Endothelial cell of umbilical vein (primary cell): ENCODE measurements at regions not wholly inside any gene's neighbourhood (a gene's known extent, or its start where the extent isn't known, plus 50 kb on each side); places are given as distances from the start of the nearest gene placed in this dataset.

Source experiments
- BruUV-seq: library from RNA; stranded (reverse); fragments of 400-500 nt; replicated peaks from 2 replicates; lab custom pipeline; 2021; lab: Mats Ljungman, UMichigan
- CTCF ChIA-PET: fragments of 300-600, 350-600 bp; sonication (Branson Sonifier 250); formaldehyde crosslinking; loops from one replicate; lab custom pipeline; 2021; ENCODE audit warnings: antibody characterized with exemption, inconsistent platforms; lab: Charles Lee
- POLR2A ChIA-PET: fragments of 300-600, 350-600 bp; sonication (Branson Sonifier 250); formaldehyde crosslinking; loops from one replicate; lab custom pipeline; 2021; ENCODE audit warnings: antibody characterized with exemption, inconsistent platforms; lab: Charles Lee
- DNase-seq: peaks from one replicate; pipeline ENCODE4 v3.0.0-alpha.2; 2011; ENCODE audit warnings: low read depth, low spot score
- FAIRE-seq: peaks from 2 replicates; lab custom pipeline; 2011; peaks lifted over from hg19 to GRCh38; lab: Jason Lieb, UNC
- H2AFZ ChIP-seq: 2 replicates; pipeline ENCODE4 v1.6.0; 2012; ENCODE audit warnings: low read depth, low read length, control low read depth, inconsistent platforms
- H3K27ac ChIP-seq: 2 replicates; pipeline ENCODE4 v1.5.1; 2011; ENCODE audit warnings: low read depth, mild to moderate bottlenecking, control low read depth, low read length, moderate library complexity; ENCODE audit not compliant: insufficient read depth
- H3K27me3 ChIP-seq, 2 experiments: 2 replicates each; pipeline versions ENCODE4 v1.6.0 to v1.6.1; 2011; ENCODE audit warnings: low read length in 2 of 2, mixed read lengths in 1 of 2; ENCODE audit not compliant: control insufficient read depth in 2 of 2, insufficient read depth in 2 of 2
- H3K36me3 ChIP-seq, 2 experiments: 2 replicates in 1 of 2; 3 replicates in 1 of 2; pipeline ENCODE4 v1.5.1; 2011; ENCODE audit warnings: low read length in 2 of 2, mild to moderate bottlenecking in 1 of 2, moderate library complexity in 1 of 2; ENCODE audit not compliant: control insufficient read depth in 2 of 2, insufficient read depth in 2 of 2; ENCODE audit errors: extremely low read depth in 1 of 2
- H3K4me1 ChIP-seq: 3 replicates; pipeline ENCODE4 v1.5.1; 2011; ENCODE audit warnings: mild to moderate bottlenecking, low read length; ENCODE audit not compliant: control insufficient read depth, insufficient read depth; ENCODE audit errors: extremely low read depth
- H3K4me2 ChIP-seq: 2 replicates; pipeline ENCODE4 v1.6.1; 2011; ENCODE audit warnings: low read length, control low read depth, mixed read lengths; ENCODE audit not compliant: insufficient read depth
- H3K4me3 ChIP-seq, 3 experiments: fragments of 200-600 bp in 1 of 3; sonication (generic), shearing (Covaris generic) in 1 of 3; replicated peaks in 1 of 3; 2 replicates each; pipeline ENCODE4 v1.5.1; 2011 to 2016; ENCODE audit warnings: control low read depth in 3 of 3, low read length in 3 of 3, mild to moderate bottlenecking in 2 of 3, inconsistent platforms in 1 of 3, low read depth in 1 of 3, moderate library complexity in 1 of 3; ENCODE audit not compliant: insufficient read depth in 1 of 3
- H3K79me2 ChIP-seq: 2 replicates; pipeline ENCODE4 v1.6.0; 2012; ENCODE audit warnings: low read length, inconsistent platforms; ENCODE audit not compliant: control insufficient read depth, insufficient read depth
- H3K9ac ChIP-seq: replicated peaks from 2 replicates; pipeline ENCODE3; 2011; ENCODE audit warnings: low read length, control low read depth; ENCODE audit not compliant: insufficient read depth; ENCODE audit errors: extremely low read depth
- H3K9me1 ChIP-seq: replicated peaks from 3 replicates; pipeline ENCODE4 v1.6.0; 2011; ENCODE audit warnings: mild to moderate bottlenecking, low read length; ENCODE audit not compliant: control insufficient read depth, insufficient read depth; ENCODE audit errors: extremely low read depth
- H3K9me3 ChIP-seq: replicated peaks from 2 replicates; pipeline ENCODE4 v1.5.1; 2012; ENCODE audit warnings: low read length, inconsistent platforms; ENCODE audit not compliant: control insufficient read depth, insufficient read depth
- H4K20me1 ChIP-seq: replicated peaks from 2 replicates; pipeline ENCODE3; 2011; ENCODE audit warnings: mild to moderate bottlenecking, low read length; ENCODE audit not compliant: control insufficient read depth, insufficient read depth; ENCODE audit errors: extremely low read depth
- EZH2 ChIP-seq: IDR thresholded peaks from 2 replicates; pipeline ENCODE4 v1.6.1; 2012; ENCODE audit warnings: borderline replicate concordance, low read depth, mild to moderate bottlenecking, moderate library complexity, low read length, inconsistent platforms; ENCODE audit not compliant: severe bottlenecking
- FOS ChIP-seq: IDR thresholded peaks from 2 replicates; pipeline ENCODE4 v1.6.1; 2011; ENCODE audit warnings: mild to moderate bottlenecking, low read length, moderate library complexity, borderline replicate concordance; ENCODE audit not compliant: insufficient read depth
- GATA2 ChIP-seq: IDR thresholded peaks from 2 replicates; pipeline ENCODE4 v1.7.0; 2011; ENCODE audit warnings: low read depth, mild to moderate bottlenecking, moderate library complexity, mixed read lengths, low read length; ENCODE audit not compliant: insufficient read length, insufficient read depth
- JUN ChIP-seq: IDR thresholded peaks from 2 replicates; pipeline ENCODE4 v1.6.1; 2011; ENCODE audit warnings: borderline replicate concordance, low read depth; ENCODE audit not compliant: insufficient read length, insufficient read depth
- MYC ChIP-seq: IDR thresholded peaks from one replicate; pipeline ENCODE4 v1.6.1; 2011; ENCODE audit warnings: mild to moderate bottlenecking, low read depth, low read length
- POLR2A ChIP-seq: IDR thresholded peaks from 2 replicates; pipeline ENCODE4 v1.6.1; 2012; ENCODE audit warnings: low read depth, mild to moderate bottlenecking, control low read depth, low read length
- POLR2AphosphoS5 ChIP-seq: IDR thresholded peaks from 2 replicates; pipeline ENCODE4 v1.6.1; 2012; ENCODE audit warnings: low read depth, mild to moderate bottlenecking, control low read depth, low read length, moderate library complexity; ENCODE audit not compliant: insufficient read depth
- dilution Hi-C: fragments of 300-500 bp; cut with MboI; formaldehyde crosslinking; loops from one replicate; pipeline ENCODE4 v1.15.0; 2019; ENCODE audit warnings: low sequenced_read_pairs; ENCODE audit not compliant: extremely low pct_ligation_motif_present
- intact Hi-C: fragments of 100-400 bp; cut with micrococcal nuclease; formaldehyde crosslinking; loops from one replicate; pipeline ENCODE4 v1.10.0; 2022
- TF ChIP-seq, protein P1 (sequence below), 2 donors: IDR thresholded peaks; 1 replicate in 1 of 2; 2 replicates in 1 of 2; pipeline ENCODE4 v1.5.1; 2011; ENCODE audit warnings: low read length in 2 of 2, mild to moderate bottlenecking in 2 of 2, moderate library complexity in 2 of 2, control low read depth in 1 of 2, inconsistent platforms in 1 of 2, low read depth in 1 of 2; ENCODE audit not compliant: insufficient read depth in 1 of 2; ENCODE audit errors: extremely low read depth in 1 of 2
- TF ChIP-seq, protein P2 (sequence below): IDR thresholded peaks from 2 replicates; pipeline ENCODE4 v1.6.1; 2011; ENCODE audit not compliant: insufficient read depth, insufficient read length

DNA sequence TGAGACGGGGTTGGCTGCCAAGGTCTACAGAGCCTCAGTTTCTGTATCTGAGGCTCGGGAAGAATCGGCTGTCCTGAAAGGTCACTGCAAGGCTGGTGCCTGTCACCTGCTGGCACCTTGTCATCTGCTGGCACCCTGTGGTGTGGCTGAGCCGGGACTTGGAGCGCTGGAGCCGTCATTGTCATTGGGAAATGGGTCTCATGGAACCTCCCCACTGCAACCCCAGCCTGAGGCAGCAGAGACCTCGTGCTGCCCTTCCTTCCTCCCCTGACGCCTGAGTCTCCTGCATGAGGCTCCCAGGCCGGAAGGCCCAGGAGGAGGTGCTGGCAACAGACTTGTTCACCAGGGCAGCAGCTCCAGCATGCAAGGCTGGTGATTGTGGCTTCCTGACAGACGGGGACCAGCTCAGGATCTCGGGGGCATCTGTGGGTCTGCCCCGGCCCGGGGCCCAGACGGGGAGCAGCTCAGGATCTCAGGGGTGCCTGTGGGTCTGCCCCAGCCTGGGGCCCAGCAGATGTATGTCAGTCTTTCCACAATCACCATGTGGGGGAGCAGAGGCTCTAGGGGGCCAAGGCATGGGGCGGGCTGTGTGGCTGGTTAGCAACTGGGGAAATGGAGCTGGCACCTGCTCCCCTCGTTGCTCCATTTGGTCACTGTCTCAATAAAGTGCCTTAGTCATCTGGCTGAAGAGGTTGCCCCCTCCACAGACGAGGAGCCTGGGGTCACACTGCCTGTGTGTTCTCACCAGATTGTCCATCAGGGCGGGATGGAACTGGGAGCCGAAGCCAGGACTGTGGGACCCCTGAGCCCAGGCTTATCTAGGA, 668.7 kb downstream of the BRD1 start:
- CTCF ChIA-PET = no interaction called here
- Histone ChIP-seq H3K4me2 (no peak overlapping the region), H4K20me1 (no peaks in the 10 kb centered on the region), H2AFZ (no peak overlapping the region), H3K9me1 (no peaks in the 10 kb centered on the region), H3K9me3 (peaks cover 6% of the 10 kb centered on the region), H3K36me3 (no peaks in the 10 kb centered on the region), H3K4me3 (no peak overlapping the region), H3K9ac (no peak overlapping the region), H3K4me1 (no peaks in the 10 kb centered on the region), H3K27me3 (no peaks in the 10 kb centered on the region), H3K79me2 (no peaks in the 10 kb centered on the region), H3K27ac (no peak overlapping the region)
- intact Hi-C loops (no loop called here), dilution Hi-C loops (no loop called here)
- POLR2A ChIA-PET = no interaction called here
- DNase-seq (no peak), FAIRE-seq (no peak)
- BruUV-seq = no TSS peak
- TF ChIP-seq POLR2AphosphoS5 (no peak), GATA2 (no peak), MYC (no peak), POLR2A (no peak), FOS (no peak), EZH2 (no peak), JUN (no peak)
- TF ChIP-seq, protein P1, sequence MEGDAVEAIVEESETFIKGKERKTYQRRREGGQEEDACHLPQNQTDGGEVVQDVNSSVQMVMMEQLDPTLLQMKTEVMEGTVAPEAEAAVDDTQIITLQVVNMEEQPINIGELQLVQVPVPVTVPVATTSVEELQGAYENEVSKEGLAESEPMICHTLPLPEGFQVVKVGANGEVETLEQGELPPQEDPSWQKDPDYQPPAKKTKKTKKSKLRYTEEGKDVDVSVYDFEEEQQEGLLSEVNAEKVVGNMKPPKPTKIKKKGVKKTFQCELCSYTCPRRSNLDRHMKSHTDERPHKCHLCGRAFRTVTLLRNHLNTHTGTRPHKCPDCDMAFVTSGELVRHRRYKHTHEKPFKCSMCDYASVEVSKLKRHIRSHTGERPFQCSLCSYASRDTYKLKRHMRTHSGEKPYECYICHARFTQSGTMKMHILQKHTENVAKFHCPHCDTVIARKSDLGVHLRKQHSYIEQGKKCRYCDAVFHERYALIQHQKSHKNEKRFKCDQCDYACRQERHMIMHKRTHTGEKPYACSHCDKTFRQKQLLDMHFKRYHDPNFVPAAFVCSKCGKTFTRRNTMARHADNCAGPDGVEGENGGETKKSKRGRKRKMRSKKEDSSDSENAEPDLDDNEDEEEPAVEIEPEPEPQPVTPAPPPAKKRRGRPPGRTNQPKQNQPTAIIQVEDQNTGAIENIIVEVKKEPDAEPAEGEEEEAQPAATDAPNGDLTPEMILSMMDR (IDR thresholded peaks at IDR 0.05; ENCODE audit: extremely low read depth in 1 of 2, insufficient read depth in 1 of 2, low read depth in 1 of 2, low read length in 2 of 2) = no peak
- TF ChIP-seq, protein P2, sequence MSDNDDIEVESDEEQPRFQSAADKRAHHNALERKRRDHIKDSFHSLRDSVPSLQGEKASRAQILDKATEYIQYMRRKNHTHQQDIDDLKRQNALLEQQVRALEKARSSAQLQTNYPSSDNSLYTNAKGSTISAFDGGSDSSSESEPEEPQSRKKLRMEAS = no peak
